Panc1 (cell line): ENCODE measurements at regions not wholly inside any gene's neighbourhood (a gene's known extent, or its start where the extent isn't known, plus 50 kb on each side); places are given as distances from the start of the nearest gene placed in this dataset.

Experiments used
- CTCF ChIP-seq: fragments of 450-650 bp; IDR thresholded peaks from 2 replicates; pipeline ENCODE4 v1.5.1; 2017; ENCODE audit warnings: mild to moderate bottlenecking
- POLR2AphosphoS5 ChIP-seq: IDR thresholded peaks from 2 replicates; pipeline ENCODE4 v1.6.1; 2012; ENCODE audit warnings: mild to moderate bottlenecking, low read depth, low read length, moderate library complexity
- SIN3A ChIP-seq: IDR thresholded peaks from 2 replicates; pipeline ENCODE4 v1.6.1; 2012; ENCODE audit warnings: low read depth, mild to moderate bottlenecking, low read length, moderate library complexity, borderline replicate concordance; ENCODE audit not compliant: insufficient read depth
- TCF7L2 ChIP-seq: IDR thresholded peaks from 2 replicates; pipeline ENCODE4 v1.6.1; 2011; ENCODE audit warnings: mild to moderate bottlenecking, low read depth, low read length, inconsistent platforms
- TF ChIP-seq, protein P1 (sequence below), 2 experiments: IDR thresholded peaks; 2 replicates each; pipeline ENCODE4 v1.6.1; 2011 to 2012; ENCODE audit warnings: low read depth in 2 of 2, control low read depth in 1 of 2, low read length in 1 of 2, mild to moderate bottlenecking in 1 of 2, moderate library complexity in 1 of 2; ENCODE audit not compliant: insufficient read depth in 1 of 2

DNA sequence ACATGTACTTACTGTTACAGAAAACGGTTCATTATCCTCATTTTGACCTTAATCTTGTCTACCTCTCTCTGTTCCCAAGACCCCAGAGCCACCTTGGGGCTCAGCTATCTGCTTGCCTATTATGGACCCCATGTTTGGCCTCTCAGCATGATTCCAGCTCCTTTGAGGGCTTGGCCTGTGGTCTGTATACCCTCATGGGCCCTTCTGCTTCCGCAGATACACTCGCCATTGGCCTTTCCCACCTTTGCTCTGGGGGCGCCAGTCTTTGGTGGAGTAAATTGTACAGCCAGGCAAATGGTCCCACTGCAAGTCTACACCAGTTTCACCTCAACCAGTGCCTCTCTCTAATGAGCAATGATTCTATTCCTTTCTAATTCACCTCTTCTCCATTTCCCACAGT is 109.2 kb upstream of the ZNF746 start:
- TF ChIP-seq CTCF, result no peak
- no peak for TF ChIP-seq POLR2AphosphoS5
- TF ChIP-seq SIN3A, result no peak
- TF ChIP-seq, protein P1, sequence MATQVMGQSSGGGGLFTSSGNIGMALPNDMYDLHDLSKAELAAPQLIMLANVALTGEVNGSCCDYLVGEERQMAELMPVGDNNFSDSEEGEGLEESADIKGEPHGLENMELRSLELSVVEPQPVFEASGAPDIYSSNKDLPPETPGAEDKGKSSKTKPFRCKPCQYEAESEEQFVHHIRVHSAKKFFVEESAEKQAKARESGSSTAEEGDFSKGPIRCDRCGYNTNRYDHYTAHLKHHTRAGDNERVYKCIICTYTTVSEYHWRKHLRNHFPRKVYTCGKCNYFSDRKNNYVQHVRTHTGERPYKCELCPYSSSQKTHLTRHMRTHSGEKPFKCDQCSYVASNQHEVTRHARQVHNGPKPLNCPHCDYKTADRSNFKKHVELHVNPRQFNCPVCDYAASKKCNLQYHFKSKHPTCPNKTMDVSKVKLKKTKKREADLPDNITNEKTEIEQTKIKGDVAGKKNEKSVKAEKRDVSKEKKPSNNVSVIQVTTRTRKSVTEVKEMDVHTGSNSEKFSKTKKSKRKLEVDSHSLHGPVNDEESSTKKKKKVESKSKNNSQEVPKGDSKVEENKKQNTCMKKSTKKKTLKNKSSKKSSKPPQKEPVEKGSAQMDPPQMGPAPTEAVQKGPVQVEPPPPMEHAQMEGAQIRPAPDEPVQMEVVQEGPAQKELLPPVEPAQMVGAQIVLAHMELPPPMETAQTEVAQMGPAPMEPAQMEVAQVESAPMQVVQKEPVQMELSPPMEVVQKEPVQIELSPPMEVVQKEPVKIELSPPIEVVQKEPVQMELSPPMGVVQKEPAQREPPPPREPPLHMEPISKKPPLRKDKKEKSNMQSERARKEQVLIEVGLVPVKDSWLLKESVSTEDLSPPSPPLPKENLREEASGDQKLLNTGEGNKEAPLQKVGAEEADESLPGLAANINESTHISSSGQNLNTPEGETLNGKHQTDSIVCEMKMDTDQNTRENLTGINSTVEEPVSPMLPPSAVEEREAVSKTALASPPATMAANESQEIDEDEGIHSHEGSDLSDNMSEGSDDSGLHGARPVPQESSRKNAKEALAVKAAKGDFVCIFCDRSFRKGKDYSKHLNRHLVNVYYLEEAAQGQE (IDR thresholded peaks at IDR 0.05; ENCODE audit: insufficient read depth in 1 of 2, low read depth in 2 of 2, low read length in 1 of 2), result no peak
- TF ChIP-seq TCF7L2, result no peak
